GM19463 (cell line): ENCODE measurements at regions not wholly inside any gene's neighbourhood (a gene's known extent, or its start where the extent isn't known, plus 50 kb on each side); places are given as distances from the start of the nearest gene placed in this dataset.
"Not testable (repeated sequence)": the region's sequence is repeated elsewhere in the genome, so short reads cannot be mapped to it uniquely, and the experiment has no call there.

Source experiments
- ATAC-seq: cut with Tn5 transposase; IDR thresholded peaks from one replicate; pipeline ENCODE4 v1.9.1; 2021; ENCODE audit warnings: mild to moderate bottlenecking, moderate library complexity; ENCODE audit not compliant: unreplicated experiment

DNA sequence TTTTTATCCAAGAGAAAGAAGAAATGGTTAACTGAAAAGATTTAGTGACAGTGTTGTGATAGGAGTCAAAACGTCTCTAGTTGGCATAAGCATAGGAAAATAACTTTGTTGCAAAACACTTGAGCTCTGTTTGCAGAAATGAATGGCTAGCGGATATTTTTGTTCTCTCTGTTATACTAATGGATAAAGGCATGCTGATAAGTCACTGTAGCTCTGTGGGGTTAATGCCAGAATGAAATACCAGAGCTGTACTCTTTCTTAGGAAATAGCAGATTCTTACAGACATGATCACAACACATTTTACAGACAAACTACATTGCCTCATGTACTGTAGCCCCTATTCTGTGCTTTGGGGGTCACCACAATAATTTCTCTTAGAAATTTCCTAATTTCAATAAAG, 202.8 kb downstream of the DMRTA1 start:
- no peak for ATAC-seq

DNA sequence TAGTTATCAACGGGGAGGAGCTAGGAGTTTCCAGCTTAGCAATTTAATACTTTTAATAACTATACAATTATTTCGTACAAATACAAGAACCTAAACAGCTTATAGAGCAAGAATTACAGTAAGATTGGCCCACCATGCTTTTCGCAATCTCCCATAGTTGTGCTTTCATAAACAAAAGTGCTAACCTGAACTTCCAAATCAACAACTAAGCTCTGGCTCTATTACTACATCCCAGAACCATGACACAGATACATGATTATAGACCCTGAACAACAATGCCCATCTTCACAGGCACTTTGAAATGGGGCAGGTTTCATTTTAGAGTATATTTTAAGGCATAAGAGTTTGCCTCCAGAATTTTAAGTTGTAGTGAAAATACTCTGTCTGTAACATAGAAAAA, 203.5 kb downstream of the DMRTA1 start:
- ATAC-seq: no peak

DNA sequence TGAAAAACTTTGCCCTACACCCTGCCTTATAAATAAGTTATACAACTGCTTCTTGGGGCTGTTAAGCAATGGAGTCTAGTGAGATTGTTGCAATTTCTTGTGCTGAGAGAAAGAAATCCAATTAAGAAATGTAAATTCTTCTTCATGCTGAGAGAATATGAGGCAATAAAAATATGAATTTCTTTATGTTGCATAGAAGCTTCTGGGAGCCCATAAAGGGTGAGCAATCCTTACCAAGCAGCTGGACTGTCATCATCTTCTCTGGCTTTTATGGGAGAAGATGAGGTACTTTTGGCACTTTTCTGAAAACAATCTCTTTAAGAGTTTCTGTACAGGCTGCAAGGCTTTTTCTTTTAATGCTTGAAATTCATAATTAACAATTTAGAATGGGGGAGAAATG, 204.3 kb downstream of the DMRTA1 start:
- no peak for ATAC-seq

DNA sequence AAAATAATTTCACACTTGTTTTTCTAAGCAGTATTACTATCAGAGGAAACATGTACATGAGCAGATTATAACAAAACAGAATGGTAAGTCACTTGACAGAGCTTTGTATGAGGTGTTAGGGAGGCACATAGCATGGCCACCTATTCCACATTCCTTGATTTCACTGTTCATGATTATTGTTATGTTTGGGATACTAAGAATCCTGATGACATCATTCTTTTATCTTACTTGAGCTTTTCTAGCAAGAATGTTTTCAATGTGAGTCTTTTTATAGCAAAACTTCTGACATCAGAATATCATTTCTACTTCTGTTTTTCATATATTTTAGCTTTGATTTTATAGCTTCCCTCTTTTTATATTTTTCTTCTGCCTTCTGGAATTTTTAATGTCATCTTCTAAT, 208.2 kb downstream of the DMRTA1 start:
- ATAC-seq: no peak

DNA sequence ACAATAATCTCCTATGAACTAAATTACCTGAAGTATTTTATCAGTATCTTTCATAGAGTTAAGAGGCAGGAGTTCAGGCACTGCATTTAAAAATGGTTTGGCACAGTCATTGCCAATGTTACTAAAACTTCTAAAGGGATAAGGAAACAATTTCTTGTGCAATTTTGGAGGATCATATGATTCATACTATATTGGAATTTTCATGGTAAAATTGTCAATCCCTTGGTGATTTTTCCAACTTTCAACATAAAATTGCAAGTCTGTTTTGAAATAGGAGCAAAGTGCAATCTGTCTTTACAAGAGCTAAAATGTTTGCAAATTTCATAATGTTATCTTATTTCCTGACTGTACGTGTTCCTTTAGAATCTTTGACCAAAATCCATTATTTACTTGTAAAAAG, 211.1 kb downstream of the DMRTA1 start:
- no peak for ATAC-seq

DNA sequence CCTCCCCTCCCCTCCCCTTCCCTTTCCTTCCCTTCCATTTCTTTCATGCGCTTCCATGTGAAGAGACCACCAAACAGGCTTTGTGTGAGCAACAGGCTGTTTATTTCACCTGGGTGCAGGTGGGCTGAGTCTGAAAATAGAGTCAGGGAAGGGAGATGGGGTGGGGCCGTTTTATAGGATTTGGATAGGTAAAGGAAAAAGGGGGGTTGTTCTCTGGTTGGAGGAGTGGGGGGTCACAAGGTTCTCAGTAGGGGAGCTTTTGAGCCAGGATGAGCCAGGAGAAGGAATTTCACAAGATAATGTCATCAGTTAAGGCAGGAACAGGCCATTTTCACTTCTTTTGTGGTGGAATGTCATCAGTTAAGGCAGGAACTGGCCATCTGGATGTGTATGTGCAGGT, 211.9 kb downstream of the DMRTA1 start:
- ATAC-seq: not testable (repeated sequence)

DNA sequence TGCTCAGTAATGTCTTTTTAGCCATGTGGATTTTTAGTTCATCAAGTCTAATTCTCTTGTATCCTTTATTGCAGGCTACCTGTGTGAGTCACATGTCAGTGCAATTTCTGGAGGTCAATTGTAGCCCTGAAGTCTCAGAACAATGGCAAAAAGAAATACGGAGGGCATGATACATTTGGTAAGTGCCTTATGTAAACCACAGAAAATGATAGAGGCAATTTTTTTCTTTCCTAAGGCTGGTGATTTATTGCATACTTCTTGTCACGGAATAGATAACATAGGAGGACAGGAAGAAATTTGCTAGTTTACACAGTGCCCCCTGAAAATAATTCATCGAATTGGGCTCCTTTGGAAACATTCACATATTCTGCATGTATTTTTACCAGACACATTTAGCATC, 235.9 kb downstream of the DMRTA1 start:
- no peak for ATAC-seq

DNA sequence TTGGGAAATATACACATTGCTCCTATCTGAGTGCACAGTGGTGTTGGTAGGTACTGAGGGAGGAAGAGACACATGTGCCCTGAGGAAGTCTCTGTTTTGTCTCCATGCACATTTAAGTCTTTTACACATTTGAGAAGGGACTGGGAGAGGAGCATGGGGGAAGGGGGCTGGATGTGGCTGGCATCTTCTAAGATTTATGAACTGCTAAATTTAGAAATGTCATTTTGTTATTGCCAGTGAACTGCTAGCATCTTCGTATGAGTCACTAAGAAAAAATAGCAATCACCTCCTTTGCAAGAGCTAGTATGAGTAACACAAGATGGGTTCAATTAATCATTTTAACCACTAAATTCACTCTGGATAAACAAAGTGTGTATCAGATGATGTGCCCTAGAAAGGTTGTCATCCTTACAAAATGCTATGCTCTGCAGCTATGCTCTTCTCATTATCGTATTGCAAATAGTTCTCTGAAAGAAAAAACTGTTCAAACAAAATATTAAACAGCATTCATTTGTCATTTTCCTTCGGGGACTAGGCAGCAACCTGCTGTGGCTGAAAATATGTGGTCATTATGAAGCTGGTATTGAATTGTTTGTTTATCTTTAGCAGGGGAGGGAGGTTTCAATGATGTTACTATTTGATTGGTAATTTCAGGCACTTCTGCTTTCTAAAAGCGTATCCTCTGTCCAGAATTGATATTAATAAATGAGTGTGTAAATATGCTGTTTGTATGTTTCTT, 236.5 kb downstream of the DMRTA1 start:
- ATAC-seq: no peak

DNA sequence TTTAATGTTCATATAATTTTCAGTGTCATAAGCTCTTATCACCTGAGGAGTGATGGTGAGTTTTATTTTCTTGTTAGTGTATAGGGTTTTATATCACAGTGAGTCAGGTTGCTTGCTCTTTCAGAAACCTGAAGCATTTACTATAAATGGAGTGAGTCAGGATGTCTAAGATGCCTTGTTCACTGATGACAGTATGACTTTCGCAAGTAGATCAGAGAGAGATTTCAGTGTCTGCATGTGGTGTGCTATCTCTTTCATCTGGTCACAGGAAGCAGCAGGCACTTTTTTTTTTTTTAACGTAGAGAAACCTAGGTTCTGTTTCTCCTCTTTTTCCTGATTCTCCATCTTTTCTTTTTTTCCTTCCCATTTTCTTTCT, 237.1 kb downstream of the DMRTA1 start:
- no peak for ATAC-seq

DNA sequence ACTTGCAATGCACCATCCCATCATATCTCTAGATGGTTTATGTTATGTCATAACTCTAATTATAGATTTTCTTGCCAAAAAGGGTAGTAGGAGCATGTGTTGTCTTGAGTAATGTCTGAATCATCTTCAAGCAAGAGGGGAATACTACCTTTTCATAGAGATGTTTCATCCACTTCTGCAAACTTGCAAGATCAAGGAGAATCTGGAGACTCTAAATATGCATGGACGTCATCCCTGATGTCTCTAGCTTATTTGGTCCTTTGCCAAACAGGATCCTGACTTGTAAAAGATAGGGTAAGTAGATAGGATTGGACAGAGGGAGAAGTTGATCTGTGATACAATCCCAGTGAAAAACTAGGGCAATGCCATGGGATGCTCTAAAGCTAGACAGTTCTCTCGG, 246.5 kb downstream of the DMRTA1 start:
- ATAC-seq: no peak

DNA sequence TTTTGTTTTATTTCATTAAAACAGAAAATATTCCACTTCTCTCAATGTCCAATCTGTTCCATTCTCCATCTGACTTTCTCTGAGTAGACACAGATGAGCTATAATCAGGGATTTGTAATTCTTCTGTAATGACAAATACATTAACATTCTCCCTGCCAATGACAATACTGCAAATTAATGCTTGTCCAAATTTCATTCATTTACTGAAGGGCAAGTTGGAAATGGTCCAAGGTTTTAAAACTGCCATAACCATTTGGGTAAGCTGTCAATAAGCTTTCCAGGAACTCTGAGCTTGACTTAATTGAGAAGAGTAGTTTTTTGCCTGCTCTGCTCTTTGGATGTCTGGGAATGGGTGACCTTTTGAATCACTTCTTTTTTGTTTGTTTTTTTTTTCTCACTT, 253.5 kb downstream of the DMRTA1 start:
- ATAC-seq: no peak

DNA sequence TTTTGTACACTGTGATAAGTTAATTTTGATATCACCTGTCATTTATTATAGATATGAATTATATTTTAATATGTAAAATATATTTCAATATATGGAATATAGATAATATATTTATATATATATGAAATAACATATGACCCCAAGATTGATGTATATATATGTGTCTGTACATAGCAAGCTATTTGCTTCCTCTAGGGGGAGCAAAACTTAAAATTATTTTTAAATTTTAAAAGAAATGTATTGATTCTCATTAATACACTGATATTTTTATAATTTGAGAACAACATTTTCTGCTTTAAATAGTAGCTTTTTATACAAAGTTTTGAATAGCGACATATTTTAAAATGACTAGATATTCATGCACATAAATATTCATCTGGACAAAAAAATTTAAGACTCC, 272.0 kb downstream of the DMRTA1 start:
- no peak for ATAC-seq

DNA sequence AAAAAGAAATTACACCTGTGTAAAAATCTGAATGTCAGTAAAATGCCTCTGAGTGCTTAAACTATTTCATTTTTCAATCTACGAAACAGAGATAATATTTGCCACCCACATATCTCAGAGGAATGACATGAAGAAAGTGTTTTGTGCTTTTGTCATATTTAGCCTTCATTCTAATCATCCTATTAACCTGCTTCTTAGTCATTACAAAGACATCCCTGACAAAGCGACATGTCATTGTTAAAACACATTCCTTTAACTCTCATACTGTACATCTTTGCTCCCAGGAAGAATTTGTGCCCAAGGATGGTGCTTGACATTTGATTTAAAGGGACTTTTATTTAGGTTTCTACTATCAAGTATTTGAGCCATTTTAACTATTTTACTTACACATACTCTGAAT, 275.9 kb downstream of the DMRTA1 start:
- ATAC-seq: no peak

DNA sequence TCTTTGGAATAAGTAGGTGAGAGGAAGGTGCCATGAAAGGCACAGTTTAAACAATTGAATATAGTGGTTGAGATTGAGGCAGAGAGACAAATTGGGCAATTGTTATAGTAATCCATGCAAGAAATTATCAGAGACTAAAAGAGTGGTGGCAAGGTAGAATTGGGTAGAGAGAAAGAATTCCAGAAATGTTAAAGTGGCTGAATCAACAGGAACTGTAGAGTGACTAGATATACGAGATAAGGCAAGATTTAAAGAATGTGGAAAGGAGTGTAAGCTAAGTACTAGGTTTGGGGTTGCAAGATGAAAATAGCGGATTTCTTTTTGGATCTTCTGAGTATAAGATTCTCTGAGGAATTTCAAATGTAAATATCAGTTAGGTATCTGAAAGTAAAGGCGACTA, 285.2 kb downstream of the DMRTA1 start:
- no peak for ATAC-seq

DNA sequence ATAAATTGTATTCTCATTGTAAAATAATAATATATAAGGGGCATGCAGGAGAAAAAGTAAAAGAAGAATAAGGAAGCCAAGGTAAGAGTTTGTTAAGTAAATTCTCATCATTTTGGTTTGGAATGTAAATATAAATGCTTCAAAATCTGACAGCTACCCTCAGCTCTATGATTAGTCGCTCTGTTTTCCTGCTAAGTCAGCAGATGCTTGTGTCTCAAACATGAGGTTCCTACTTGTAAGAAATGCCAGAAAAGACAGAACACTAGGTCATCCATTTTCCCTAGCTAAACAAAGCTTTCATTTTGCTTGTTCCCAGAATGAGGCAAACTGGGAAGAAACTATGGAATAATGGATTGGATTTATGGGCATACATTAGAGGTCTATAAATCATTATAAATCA, 293.1 kb downstream of the DMRTA1 start:
- no peak for ATAC-seq

DNA sequence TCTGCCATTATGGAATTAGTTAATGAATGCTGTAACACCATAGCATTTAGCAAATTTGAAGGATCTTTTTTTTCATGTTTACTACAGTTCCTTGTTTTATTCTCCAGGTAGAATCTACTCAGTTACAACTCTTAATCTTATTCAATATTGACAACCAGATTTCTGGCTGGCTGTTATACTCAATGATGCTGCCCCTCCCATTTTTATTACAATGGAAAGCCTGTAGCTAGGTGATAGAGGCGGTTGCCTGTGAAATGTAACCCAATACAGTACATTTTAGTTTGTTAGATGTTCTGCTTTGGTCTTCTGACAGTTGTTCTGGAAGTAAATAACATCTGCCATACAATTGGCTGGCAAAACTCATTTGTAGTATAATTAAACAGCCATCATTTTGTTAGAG, 294.2 kb downstream of the DMRTA1 start:
- ATAC-seq: no peak

DNA sequence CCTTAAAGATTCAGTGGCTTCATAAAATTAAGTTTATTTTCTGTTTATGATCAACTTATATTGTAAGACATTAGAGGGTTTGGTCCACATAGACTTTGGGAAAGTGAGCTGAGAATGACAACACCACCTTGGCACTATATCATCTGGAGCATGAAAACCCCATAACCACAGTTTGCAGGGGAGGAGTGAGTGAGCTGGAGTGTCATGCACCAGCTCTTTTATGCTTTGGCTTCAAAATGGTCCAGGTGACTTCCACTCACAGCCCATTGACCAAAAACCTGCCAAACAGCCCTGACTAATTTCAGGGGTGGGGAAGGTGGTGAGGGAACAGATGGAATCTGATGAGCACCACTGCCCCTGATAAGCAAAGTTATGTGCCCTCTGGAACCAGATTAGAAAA, 295.8 kb downstream of the DMRTA1 start:
- ATAC-seq: no peak

DNA sequence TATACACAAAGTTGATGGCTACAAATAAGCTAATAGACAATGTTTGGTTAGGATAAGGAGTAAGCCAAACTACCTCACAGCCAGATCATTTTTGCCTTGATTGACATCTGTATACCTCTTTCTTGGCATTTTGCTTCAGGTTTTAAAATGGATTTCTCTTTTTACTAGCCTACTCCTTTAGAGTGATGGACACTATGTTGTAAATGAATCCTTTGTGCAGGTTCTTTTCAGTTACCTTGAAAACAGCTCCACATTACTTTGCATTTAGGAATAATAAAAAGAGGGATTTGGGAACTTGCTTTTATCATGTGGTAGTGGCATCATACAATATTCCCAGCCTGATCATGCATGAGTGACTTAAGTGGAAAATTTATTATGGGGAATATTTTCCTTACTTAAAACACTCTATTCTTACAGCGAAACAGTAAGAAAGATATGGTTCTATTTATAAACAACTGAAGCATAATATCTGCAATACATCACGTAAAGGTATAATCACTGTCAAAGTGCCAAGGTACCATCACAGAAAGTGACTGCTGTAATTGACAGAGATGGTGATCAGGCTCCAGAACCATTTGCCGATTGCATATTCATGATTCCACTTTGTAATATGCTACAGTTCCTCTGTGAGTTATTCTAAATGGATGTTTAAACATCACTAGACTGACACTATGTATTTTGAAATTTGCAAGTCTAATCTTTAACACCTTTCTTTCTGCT, 327.0 kb downstream of the DMRTA1 start:
- no peak for ATAC-seq

DNA sequence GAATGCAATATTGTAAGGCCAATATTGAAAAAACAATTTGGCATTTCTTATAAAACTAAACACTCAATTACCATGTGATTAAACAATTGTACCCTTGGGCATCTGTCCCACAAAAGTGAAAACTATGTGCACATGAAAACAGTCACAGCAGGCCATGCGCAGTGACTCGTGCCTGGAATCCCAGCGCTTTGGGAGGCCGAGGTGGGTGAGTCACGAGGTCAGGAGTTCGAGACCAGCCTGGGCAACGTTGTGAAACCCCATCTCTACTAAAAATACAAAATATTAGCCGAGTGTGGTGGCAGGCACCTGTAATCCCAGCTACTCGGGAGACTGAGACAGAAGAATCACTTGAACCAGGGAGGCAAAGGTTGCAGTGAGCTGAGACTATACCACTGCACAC, 343.7 kb downstream of the DMRTA1 start:
- ATAC-seq: no peak

DNA sequence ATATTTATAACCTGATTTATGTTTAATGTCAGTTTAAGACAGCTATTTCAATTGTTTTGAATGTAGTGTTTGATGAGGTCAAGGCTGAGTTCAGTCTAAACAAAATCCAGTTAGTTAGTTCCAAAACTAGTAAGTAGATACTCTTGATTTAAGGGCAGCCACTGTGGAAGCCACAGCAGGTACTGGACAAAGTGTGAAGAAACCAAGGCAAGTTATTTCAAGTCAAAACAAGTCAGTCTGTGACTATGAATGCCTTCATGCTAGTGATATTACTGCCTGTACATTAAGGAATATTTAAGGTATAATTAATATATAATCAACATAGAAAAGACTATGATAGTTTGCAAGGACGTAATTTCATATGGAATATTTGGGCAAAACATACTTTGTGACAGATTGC, 362.3 kb downstream of the DMRTA1 start:
- no peak for ATAC-seq

DNA sequence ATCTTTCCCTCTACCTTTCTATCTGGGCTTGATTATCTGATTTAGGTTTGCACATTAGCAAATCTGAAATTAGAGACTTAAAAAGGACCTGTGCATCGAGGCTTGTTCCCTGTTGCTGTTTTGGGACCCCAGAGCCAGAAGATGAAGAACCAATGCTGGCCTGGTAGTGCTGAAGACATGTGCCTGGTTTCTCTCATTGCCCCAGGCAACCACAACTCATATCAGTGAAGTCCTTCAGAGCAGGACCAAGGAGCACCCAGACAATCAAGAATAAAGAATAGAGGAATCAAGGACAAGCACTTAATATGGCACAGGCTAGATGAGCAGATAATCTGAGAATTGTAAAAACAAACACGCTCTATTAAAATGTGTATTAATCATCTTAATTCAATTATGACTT, 362.7 kb downstream of the DMRTA1 start:
- no peak for ATAC-seq

DNA sequence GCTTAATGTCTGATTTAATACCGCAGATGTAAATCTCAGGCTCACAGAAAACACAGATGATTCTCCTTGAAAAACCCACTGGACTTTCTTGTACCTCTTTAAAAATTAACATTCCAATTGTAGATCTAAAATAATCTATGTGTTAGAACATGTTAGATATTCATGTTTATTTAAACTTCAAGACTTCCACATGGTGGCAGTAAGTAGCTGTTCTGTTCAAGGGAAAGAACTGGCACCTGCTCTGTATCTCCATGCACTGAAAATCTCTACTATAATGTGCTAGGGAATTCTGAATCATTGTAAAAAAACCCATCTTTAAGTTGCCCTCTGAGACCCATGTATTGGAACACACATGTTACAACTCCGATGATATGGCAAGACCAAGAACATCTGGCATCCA, 366.9 kb downstream of the DMRTA1 start:
- ATAC-seq: no peak

DNA sequence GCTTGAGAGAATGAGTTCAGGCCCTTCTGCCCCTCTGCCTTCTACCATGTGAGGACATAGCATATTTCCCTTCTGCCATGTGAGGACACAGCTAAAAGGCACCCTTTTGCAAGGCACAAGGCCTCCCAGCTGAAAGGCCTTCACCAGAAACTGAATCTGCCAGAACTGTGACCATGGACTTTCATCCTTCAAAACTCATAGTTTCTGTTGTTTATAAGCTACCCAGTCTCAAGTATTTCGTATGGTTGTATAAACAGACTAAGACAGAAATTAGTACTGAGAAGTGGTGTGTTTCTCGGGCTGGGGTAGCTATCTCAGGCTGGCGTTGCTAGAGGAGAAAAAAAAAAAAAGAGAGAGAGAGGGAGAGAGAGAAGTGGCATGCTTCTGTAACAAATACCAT, 368.6 kb downstream of the DMRTA1 start:
- ATAC-seq: no peak
